HG03442 (cell line): ENCODE measurements at regions not wholly inside any gene's neighbourhood (a gene's known extent, or its start where the extent isn't known, plus 50 kb on each side); places are given as distances from the start of the nearest gene placed in this dataset.

Source experiments
- ATAC-seq: cut with Tn5 transposase; IDR thresholded peaks from one replicate; pipeline ENCODE4 v1.9.1; 2021; ENCODE audit warnings: mild to moderate bottlenecking, moderate library complexity; ENCODE audit not compliant: unreplicated experiment

DNA sequence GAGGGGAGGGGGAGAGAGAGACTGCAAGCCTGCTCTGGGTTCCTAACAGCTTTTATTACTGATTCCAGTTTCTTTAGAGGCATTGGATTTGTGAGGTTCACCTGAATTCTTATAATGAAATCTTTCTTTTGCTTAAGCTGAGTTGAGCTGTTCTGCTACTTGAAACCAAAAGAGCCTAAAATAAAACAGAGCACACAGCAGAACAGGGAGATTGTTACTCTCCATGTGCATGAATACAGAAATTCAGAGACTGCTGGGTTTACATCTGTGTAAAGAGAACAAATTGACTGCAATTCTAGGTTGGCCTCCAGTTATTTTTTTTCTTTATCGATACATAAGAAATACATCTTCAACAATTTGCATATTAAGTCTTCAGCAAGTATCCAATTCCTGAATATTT lies 168.8 kb upstream of the NRIP1 start:
- ATAC-seq: no peak

DNA sequence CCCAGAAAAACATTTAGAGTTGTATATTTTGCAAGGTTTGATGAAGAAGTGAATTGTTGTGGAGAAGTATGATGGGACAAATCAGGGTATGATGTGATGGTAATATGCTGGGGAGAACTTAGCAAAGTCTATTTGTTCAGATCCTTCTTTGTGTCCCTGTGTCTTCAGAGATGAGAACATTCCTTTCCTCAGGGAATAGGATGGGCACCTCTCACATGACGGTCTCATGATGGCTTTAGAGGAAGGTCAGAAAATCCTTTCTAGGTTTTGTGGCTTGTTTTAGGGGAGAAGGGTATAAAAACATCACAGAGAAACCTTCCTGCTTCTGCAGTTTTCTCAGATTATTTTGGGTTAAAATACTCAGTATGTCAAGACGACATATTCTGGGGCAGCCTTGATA lies 171.3 kb upstream of the NRIP1 start:
- ATAC-seq: no peak

DNA sequence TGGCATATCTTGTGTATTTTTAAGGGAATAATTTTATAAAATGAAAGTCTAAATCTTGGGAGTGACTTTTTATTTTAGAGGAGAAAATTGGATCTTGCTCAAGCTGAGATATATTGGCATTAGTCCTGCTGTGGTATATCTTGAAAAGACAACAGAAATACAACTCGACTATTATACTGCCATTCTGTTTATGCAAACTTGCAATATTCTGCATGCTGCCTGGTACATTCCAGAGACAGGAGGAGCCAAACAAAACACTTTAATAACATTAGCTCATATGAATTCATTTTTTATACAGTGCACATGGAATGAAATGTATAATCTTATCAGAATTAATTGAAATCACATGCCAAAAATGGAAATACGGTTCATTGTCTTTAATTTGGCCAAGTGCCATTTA lies 176.0 kb upstream of the NRIP1 start:
- no peak for ATAC-seq

DNA sequence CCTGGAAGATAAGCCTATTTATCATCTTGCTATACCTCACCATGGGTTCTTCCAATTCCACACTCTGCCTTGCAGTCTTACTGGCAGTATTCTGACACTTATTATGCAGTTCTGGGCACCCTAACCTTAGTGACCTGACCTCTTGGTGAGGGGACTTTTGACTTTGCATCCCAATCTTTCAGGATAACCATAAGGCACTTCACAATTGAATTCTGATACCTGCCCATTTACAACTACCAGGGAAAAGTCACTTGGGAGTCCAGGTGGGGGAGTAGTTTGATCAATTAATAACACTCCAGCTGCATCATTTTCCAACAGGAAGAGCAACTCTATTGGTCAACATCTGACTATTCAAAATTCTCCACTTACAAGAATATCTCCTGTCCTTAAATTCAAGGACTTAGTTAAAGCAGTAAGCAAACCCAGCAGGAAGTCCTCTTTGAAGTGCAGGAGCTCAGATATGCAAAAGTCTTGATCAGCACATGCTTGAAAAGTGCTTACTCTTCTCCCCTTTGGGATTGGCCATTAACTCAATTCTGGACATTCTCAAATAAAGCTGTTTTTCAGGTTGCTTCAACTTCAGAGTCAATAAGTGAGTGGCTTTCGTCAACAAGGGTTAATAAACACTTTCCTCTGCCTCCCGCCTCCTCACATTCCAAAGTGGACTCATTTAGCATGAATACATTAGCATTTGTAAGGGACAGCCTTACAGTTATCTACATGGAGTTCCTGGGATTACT lies 177.4 kb upstream of the NRIP1 start:
- ATAC-seq: no peak

DNA sequence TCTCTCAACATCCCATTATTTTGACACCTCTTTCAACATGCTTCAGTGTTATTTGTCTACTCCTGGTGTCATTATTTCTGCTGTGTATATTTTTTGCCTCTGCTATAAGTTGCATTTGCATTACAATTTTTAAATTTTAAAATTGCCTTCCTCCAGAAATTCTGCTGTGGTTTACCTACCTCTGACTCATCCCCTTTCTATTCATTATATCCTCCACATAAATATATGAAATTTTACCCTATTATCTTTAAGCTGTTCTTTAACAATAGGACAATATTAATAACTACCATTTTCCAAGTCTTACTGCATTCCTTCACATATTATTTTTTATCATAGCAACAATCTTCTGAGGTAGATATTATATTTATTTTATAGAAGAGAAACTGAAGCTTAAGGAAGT lies 178.1 kb upstream of the NRIP1 start:
- ATAC-seq: no peak

DNA sequence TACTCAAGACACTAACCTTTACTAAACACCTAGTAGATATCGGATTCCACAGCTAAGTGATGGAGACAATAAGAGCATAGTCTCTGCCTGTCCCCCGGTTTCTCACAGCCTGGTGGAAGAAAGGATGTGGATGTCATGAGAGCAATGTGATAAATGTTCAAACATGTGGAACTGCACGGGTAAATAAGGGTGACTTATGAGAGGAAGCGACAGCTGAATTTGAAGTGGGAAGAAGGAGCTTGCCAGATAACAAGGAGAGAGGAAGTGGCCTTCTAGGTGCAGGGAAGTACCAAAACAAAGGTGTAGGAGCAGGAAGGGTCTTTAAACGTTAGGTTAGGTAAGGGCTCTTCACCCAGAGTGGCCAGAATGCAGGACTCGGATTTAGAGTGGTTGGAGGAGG lies 178.6 kb upstream of the NRIP1 start:
- no peak for ATAC-seq

DNA sequence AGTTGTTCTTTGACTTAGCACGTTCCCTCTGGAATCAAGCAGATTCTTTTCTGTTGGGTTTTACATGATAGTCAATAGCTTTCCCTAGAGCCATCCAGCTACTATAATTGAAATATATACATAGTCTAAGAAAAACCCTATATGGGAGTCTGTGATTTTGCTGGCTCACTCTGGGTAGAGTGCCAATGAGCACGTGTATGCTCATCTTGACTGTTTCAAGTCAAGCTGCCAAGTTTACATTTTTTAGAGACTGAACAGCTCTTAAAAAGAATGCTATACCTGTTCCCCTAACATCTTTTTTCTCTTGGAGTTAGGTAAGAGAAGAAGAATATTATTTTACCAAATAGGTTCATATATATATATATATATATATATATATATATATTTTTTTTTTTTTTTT lies 182.8 kb upstream of the NRIP1 start:
- ATAC-seq: no peak

DNA sequence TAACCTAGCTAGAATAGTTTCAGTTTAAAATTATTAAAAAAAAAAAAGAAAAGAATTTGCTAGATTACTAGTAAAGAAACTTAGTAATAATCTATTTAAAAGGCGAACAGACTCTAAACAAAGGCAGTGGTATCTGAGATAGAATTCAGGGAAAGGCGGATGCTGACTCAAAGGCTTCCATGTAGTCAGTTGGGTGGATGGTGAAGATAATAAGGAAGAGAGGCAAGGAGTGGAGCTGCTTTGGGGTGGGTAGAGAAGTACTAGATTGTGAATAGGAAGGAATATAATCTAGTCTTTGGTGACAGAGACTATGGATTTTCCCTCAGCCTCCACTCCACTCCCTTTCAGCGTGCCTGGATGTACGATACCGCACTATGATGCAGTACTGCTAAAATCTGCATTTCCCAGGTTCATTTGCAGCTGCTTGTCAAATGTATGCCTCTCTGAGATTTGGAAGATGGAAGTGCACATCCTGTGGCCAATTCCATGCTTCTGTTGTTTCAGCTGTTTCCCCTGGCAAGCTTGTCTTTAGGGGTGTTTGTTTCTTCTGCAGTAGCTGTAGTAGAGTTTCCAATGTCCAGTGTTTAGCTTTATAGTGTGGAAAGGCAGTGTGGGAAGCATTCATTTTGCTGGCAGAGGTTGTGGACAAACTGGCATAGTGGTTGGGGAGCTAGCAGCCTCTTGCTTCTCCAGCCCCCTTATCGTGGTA lies 184.6 kb upstream of the NRIP1 start:
- ATAC-seq: no peak

DNA sequence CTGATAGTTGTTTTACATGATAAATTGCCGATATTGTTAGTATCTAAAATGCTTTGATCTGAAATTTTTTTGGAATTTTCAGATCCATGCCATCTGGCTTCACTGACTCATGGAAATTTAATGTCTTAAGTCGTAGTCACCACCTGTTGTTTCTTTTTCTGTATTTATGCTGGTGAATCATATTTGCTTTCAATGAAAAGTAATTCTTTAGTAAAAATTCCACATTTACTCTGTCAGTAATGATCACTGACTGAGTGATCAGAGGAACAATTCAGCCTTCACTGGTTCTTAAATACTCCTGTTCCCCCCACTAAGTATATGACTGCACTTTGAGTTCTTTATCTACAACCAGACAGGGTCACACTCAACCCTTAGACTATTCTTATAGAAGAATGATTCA lies 185.6 kb upstream of the NRIP1 start:
- ATAC-seq: no peak

DNA sequence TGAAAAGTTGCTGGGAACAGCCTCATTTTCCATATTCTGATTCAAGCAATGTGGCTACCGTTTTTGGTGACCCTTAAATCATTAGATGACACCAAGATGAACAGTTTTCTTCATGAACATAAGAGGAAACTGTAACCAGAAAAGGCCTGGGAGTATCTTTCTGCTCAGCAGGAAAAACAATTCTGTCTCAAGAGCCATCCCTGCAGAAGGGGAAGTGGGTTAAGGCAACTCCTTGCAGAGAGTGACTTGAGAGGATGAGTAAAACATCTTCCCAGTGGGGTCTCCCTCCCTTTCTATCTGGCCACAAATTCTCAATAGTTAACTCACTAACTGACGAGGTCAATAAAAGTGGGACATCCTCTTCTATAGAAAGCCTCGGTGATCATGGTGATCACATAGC lies 187.6 kb upstream of the NRIP1 start:
- ATAC-seq: no peak

DNA sequence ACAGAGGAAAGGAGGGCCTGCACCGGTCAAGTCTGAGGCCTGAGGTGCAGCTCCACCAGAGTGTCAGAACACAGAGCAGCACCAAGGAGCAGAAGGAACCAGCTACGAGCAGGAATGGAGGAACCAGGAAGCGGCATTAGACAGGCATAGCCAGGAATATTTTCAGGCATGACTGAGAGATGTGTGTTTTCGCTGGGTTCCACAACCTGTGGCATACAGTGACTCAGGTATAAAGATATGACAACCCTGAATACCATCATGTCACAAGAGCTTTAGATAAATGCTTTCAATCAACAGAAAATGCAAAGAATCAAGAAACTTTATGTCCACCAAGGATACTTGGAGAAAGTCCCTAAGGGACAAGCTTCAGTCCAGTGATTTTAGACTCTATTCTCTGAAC lies 189.3 kb upstream of the NRIP1 start:
- ATAC-seq: no peak

DNA sequence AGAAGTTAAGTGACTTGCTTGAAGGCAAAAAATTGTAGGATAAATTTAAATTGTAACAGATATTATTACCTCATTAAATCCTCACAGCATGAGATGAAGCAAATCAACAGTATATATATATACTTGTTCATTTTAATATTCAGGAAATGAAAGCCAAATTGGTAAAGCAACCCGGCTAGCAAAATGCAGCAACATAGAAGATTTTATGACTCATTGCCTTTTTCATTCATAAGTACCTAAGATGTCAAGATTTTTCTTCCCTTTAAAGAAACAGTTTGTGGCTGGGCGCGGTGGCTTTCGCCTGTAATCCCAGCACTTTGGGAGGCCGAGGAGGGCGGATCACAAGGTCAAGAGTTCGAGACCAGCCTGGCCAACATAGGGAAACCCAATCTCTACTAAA lies 190.5 kb upstream of the NRIP1 start:
- no peak for ATAC-seq

DNA sequence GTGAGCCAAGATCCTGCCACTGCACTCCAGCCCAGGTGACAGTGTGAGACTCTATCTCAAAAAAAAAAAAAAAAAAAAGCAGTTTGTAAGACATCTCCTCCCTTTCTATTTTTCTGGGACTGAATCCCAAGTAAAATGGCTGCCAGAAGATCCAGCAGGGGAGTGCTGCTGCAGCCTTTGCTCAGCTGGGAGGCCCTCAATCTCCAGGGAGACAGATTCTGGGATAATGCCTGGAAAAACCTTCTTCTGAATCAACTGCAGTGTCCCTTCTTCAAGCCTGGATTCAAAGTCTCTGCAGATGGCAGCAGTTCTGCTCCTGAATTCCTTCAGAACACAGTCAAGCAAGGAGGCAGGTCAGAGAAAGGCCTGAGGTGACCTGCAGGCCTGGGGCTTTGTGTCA lies 191.0 kb upstream of the NRIP1 start:
- ATAC-seq: no peak

DNA sequence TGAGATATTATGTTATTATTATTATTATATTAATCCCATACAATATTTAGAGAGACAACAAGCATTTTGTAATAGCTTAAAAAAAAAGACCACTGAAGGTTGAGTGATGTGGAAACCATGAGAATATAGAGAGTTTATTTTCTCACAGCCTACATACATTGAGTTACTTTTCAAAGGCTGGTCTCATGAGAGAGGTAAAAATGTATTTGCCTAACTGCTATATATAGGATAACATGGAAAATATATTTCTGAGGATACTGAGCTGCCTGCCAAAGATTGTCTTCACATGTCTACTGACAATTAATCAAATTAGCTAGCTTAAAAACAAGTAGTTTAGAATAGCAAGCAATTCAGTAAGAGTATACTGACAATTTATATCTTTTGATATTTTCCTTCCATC lies 192.2 kb upstream of the NRIP1 start:
- no peak for ATAC-seq

DNA sequence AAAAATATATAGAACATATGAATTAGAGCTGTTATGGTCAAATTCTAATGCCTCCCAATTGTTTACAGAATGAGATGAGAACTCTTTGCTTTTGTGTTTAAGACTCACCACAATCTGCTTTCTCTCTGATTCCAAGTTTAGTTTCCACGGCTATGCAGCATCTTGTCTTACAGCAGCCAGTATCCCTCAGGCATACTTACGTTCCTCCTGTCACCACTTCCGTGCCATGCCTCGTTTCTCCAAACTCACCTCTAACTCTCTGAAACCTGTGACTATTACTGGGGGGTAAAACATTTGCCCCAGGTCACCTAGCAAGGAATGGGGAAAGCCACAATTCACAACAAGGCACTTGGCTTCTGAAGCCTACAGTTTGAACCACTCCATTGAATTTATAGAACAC lies 192.8 kb upstream of the NRIP1 start:
- no peak for ATAC-seq

DNA sequence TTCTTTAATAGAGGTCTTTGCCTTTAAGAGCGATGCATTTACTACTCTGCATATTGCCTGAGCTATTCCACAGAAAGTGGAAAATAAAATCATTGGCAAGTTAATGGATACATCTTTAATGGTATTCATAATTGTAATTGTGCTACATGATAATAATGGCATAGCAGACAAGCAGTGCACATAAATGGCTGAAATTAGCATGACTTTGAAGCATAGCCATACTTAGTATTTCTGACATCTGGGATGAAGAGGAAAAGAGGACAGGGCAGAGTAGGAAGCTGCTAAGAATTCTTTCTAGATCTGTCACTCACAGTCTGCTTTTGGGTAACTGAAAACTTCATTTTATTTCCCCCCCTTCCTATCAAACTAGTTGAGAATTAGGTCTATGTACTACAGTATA lies 195.0 kb upstream of the NRIP1 start:
- ATAC-seq: no peak

DNA sequence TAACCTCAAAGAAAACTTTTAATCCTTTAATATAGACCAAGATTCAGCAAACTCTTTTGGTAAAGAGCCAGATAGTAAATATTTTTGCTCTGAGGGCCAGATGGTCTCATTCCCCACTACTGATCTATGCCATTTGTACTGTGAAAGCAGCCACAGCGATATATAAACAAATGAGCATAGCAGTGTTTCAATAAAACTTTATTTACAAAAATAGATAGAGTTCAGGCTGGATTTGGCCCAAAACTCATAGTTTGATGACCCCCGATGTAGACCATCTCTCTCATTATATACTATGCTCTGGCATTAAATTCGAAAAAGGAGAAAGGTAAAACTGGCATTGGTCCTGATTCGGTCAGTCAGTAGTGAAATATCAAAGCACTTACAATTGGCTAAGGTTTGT lies 195.8 kb upstream of the NRIP1 start:
- no peak for ATAC-seq

DNA sequence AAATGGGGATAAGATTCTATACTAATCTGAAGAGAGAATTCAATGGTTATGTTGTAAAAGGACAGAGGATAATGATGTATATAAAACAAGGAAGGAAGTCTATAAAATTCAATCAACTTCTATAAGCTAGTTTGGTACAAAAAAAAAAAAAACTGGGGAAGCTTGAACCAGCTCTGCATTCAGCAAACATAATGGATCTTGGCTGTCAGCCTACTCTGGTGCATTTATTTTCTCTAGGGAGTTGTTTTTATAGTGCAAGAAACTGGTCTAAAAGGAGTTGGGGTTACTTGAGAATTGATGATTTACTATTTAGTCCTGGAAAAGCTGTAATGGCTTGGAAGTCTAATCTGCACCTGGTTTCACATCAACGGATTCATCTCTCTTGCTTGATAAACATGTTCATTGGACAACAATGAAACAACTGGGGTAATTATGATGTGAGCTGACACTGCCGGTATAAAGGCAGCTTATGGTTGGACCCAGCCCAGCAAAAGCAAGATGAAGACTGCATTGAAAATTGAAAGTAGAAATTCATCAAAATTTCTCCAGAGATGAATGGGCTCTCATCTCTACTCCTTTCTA lies 199.4 kb upstream of the NRIP1 start:
- no peak for ATAC-seq

DNA sequence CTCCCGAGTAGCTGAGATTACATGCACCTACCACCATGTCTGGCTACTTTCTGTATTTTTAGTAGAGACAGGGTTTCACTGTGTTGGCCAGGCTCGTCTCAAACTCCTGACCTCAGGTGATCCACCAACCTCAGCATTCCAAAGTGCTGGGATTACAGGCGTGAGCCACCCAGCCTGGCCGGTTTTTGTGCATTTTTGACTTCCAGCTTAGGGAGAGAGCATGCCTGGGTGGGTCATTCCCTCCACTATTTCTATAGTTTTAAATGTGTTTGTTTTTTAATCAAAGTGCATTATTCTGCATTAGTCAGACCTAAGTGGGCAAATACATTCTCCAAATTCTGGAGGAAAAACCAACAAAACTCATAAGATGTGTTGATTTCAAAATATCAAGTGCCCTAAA lies 207.4 kb upstream of the NRIP1 start:
- ATAC-seq: no peak

DNA sequence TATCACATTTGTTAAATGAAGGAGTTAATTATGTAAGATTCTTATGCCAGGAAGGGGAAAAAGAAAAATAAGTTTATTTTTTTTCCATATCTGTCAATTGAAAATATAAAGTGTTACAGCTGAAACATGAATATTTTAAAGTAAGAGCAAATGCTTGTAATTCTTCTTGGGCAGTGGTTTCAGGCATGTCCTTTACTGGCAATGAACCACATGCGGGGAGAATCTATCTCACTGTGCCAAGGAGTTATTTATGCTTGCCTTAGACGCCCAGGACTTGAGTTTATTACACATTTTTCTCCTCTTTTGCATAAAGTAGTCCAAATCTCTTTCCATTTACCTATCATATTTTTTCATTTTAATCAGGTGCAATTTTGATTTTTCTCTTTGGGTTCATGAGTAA lies 207.8 kb upstream of the NRIP1 start:
- ATAC-seq: no peak

DNA sequence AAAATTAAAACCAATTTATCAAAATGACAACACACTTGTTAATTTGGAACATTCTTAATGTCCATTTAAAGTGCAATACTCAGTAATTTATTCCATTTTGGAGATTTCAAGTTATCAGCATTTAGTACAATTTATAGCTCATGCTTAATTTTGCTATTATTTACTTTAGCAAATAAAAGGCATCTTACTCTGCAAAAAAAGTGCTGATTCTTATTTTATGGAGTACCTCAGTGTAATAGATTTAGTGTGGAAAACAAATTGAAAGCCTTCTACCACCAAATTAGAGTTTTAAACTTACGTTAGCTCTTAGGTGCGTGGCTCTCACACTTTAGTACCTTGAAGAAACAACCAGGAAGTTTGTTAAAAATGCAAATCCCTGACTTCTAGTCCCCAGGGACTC lies 208.4 kb upstream of the NRIP1 start:
- ATAC-seq: no peak

DNA sequence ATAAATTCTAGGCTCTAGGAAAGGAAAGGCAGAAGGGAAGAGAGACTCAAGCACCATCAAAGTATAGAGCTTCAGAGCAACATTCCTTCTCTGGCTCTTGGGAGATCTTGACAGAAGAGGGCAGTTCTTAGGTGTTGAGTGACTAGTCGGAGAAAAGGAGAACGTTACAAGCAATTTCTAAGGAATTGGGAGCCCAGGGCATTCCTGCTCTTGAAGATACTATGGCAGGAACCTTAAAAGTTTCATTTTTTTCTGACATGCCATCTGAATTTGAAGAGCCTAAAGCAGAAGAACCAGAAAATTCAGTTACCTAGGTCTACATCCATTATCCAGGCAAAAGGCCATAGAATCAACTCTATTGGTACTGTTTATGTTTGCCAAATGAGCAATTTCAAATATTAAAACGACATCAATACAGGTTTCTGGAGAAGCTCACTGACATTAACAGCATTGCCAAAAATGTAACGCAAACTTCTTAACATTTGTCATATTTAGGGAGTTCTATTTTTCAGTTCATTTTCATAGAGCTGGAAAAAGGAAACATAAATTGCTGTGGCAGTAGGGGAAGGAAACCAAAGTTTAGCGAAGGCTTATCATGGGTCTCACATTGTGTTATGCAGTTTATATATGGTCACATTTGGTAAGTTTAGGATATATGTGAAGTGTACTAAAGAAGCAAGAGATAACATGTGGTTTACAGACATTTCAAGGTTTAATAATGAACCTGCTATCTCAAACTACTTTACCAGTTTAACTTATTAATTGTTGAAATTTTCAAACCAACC lies 210.1 kb upstream of the NRIP1 start:
- ATAC-seq: no peak
